ACHN (cell line): ENCODE measurements at regions not wholly inside any gene's neighbourhood (a gene's known extent, or its start where the extent isn't known, plus 50 kb on each side); places are given as distances from the start of the nearest gene placed in this dataset.

ENCODE experiments used
- DNase-seq: peaks from one replicate; pipeline ENCODE4 v3.0.0-alpha.2; 2015
- in situ Hi-C: cut with HindIII; loops from 2 replicates; pipeline ENCODE4 v1.10.0; 2017; ENCODE audit warnings: low sequenced_read_pairs, low pct_ligation_motif_present, low pct_unique_long_range_greater_than_20kb

DNA sequence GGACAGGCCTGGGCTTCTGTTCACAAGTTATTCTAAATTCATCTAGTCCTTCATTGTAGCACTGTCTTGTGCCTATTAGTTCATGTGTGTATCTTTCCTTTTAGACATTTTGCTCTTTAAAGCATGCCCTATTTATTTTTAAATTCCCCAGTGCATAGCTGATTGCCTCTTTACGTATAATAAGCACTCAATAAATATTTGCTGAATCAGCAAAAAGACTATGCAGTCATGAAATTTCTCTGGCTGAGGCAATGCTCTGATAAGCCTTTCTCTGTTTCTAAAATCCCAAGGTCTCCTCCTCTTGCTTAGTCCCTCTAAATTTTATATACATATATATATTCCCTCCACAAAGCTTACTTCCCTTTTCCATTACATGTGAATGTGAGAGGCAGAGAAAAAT is 315.9 kb upstream of the PCSK5 start:
- in situ Hi-C loops = no loop called here

GRCh38 chr9:75582870-75583269 is 307.6 kb upstream of the PCSK5 start:
- in situ Hi-C loops = no loop called here
- no peak for DNase-seq

More for the DNA sequence above, 315.9 kb upstream of the PCSK5 start:
- no peak for DNase-seq

DNA sequence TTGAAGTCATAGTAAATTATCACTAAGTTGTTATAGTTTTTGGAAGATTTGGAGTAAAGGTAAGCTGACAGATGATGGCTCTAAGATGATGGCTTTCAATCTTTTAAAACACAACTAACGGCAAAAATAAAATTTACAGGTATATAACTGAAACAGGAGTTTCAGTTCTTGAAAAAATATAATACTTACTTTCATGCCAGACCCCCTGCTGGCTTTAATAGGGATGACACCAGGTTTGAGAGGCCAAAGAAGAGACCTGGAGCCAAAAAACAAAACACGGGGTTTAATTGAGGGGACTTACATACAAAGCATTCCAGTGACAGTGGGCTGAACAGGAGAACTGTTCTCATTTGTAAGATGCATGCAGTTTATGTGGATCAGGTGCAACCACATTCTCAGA is 301.7 kb upstream of the PCSK5 start:
- in situ Hi-C loops = no loop called here
- no peak for DNase-seq

- DNase-seq = no peak
- in situ Hi-C loops = no loop called here
Observed at GRCh38 chr9:75589497-75589896, 301.0 kb upstream of the PCSK5 start.

- DNase-seq = no peak
- in situ Hi-C loops = no loop called here
Observed at GRCh38 chr9:75591972-75592371, 298.5 kb upstream of the PCSK5 start.

GRCh38 chr9:75592586-75592985 is 297.9 kb upstream of the PCSK5 start:
- DNase-seq = no peak
- in situ Hi-C loops = no loop called here

DNA sequence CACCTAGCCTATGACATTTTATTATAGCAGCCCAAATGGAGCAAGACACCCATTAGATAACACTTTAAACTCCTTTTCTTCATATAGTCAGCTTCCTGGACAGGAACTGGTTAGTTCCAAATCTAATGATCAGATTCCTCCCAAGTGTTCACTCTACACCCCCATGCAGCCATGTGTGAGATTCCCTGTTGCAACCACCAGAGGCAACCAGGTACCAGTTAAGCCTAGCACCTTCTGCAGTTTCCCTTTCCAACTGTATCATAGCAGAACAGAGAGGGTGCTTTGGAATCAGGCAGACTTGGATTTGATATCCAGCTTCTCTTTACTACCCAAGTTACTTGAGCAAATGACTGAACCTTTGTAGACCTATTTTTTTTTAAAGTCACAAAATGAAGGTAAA is 296.6 kb upstream of the PCSK5 start:
- in situ Hi-C loops = no loop called here
- no peak for DNase-seq

GRCh38 chr9:75599126-75599525 is 291.3 kb upstream of the PCSK5 start:
- in situ Hi-C loops = no loop called here
- DNase-seq = no peak

DNA sequence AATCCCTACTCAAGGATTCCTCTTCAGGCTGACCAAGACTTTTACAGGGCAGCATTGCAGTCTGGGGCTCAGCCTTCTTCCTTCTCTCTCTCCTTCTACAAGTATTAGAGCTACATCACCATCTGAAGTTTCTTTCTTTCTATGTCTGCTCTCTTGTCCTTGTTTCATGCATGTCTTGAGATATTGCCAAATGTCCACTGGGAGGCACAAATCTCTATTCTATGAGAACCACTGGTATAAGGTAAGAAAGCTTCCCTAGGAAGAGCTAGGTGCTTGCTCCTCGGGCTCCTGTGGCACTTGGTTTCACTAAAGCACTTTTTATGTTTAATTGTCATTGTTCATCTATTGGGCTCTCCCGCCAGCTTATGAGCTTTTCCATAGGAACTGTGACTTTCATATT is 289.2 kb upstream of the PCSK5 start:
- in situ Hi-C loops = no loop called here
- no peak for DNase-seq

DNA sequence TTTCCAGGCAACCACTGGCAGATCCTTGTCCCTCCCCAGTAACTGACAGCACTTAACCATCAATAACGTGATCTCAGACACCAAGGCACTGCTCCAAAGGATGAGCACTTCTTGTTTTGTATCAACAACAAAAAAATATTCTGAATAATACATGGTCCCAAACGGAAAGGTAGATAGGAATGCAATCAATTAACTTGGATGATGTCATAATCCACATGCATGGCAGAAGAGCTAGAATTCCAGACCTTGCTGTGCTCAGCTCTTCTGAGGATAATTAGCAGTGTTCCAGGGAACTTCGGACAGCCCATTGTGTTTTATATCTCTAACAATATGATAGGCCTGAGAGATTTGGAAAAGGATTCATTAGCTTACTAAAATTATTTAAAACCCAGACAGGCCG is 288.4 kb upstream of the PCSK5 start:
- no peak for DNase-seq
- in situ Hi-C loops = no loop called here

- DNase-seq = no peak
- in situ Hi-C loops = no loop called here
Observed at GRCh38 chr9:75604661-75605060, 285.8 kb upstream of the PCSK5 start.

GRCh38 chr9:75607521-75607920 is 283.0 kb upstream of the PCSK5 start:
- in situ Hi-C loops = no loop called here
- DNase-seq = no peak

- in situ Hi-C loops = no loop called here
- no peak for DNase-seq
Observed at GRCh38 chr9:75609401-75609800, 281.1 kb upstream of the PCSK5 start.

- in situ Hi-C loops = no loop called here
- no peak for DNase-seq
Observed at GRCh38 chr9:75610246-75610645, 280.2 kb upstream of the PCSK5 start.

DNA sequence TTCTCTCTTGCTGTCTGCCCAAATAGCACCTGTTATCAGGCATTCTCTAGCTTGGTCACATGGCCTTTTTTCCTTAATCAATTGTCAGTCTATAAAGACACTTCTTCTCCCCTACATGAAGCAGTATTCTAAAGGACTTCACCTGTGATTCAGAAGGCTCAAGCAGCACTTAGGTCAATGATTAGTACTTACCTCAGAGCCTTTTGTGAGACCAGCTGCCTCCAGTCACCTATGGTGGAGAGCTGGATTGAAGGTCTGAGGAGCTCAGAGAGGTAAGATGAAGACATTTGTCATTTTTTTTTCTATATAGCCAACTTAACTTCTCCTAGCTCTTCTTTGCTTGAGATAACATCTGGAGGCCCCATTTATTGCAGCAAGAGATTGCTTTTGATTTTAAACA is 278.3 kb upstream of the PCSK5 start:
- in situ Hi-C loops = no loop called here
- no peak for DNase-seq

- in situ Hi-C loops = no loop called here
- DNase-seq = no peak
Observed at GRCh38 chr9:75612754-75613153, 277.7 kb upstream of the PCSK5 start.

- in situ Hi-C loops = no loop called here
- no peak for DNase-seq
Observed at GRCh38 chr9:75615284-75615683, 275.2 kb upstream of the PCSK5 start.

DNA sequence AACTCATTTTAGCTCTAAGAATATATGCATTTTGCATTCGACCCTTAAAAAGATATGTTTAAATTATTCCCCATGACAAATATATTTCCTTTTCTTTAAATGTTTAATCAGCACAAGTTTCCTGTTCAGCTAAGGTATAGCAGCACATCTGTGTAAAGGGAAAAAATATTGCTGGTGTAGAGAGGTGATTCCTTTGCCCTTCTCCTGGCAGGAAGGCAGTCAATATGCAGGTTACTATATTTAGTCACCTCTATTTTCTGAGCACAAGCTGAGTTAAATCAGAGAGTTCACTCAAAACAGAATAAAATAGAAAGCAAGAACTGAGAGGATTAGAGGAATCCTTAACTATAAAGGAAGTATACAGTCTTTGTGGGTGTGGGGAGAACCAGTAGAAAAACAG is 274.4 kb upstream of the PCSK5 start:
- DNase-seq = no peak
- in situ Hi-C loops = no loop called here

DNA sequence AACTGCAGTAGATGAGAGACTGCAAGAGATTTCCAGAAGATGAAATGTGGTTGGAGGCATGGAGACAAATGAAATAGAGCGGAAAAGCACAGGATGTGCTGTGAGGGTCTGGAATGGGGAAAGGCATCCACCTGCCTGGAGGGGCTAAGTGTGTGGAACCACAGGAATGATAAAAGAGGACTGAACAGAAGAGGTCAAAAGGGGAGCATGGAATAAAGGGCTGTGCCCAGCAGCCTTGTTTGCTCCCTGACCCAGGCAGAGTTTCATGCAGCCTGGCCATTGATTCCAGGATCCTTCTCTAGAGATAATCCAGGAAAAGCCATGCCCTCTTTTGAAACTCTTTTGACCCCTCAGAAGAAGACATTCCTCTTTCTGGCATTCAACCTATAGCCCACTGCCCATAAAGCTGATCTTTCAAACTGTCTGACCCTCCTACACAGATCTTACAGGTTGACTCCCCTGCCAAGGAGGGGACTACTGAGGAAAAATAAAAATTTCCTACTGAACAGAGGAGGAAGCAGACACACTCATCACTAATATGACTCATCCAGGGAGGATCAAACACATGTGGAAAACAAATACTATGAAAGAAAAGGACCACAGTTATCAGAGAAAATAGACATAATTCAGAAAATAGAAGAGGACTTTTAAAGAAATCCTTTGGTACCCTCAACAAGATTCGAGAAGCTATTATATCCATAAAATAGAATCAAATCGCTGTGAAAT is 273.5 kb upstream of the PCSK5 start:
- in situ Hi-C loops = no loop called here
- DNase-seq = no peak

- in situ Hi-C loops = no loop called here
- DNase-seq = no peak
Observed at GRCh38 chr9:75623462-75623861, 267.0 kb upstream of the PCSK5 start.

DNA sequence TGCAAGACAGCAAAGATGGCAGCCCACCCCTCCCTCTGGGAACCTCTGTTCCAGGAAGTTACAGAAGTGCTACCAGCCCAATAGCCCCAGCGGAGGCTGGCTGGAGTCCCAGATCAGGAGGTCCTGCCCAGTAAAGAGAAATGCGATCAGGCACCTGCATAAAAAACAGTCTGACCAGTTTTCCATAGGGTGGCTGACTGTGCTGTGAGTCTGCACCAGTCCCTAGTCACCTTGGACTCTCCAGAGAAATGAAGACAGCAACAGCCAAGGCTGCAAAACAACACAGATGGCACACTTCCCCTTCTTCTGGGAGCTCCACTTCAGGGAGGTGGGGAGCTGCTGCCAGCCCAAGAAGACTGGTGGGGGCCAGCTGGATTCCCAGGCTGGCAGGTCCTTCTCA is 265.5 kb upstream of the PCSK5 start:
- in situ Hi-C loops = no loop called here
- DNase-seq = no peak
